K562 (cell line): ENCODE measurements at regions not wholly inside any gene's neighbourhood (a gene's known extent, or its start where the extent isn't known, plus 50 kb on each side); places are given as distances from the start of the nearest gene placed in this dataset.

ENCODE experiments used
- ATAC-seq: fragments of 200-7000 bp; cut with Tn5 transposase; 3 replicates; pipeline ENCODE4 v1.9.1; 2020; ENCODE audit warnings: moderate library complexity
- BruUV-seq: library from RNA; stranded (reverse); fragments of 400-500 nt; replicated peaks from 2 replicates; lab custom pipeline; 2021; lab: Mats Ljungman, UMichigan
- CTCF ChIA-PET: fragments of 300-600 bp; formaldehyde crosslinking; extraction: SDS; loops from one replicate; lab custom pipeline; 2021; ENCODE audit warnings: low intra/inter-chr PET ratio; lab: Yijun Ruan, JAX
- POLR2A ChIA-PET: fragments of 300-600, 350-650 bp; sonication (Branson Sonifier 250); formaldehyde crosslinking; extraction: SDS; loops from one replicate; lab custom pipeline; 2021; ENCODE audit warnings: antibody characterized with exemption, inconsistent platforms; lab: Yijun Ruan, JAX
- DNase-seq, 4 experiments: peaks; one replicate each; pipeline versions ENCODE4 v3.0.0 to v3.0.0-alpha.2; 2011 to 2018; ENCODE audit warnings: low spot score in 3 of 4, mixed read lengths in 3 of 4; ENCODE audit errors: extremely low read depth in 1 of 4
- FAIRE-seq: peaks from 2 replicates; lab custom pipeline; 2011; peaks lifted over from hg19 to GRCh38; lab: Jason Lieb, UNC
- H2AFZ ChIP-seq: 2 replicates; pipeline ENCODE4 v1.6.0; 2011; ENCODE audit warnings: low read depth, low read length, control low read depth, inconsistent platforms
- H3K27ac ChIP-seq: fragments of 200-600 bp; 3 replicates; pipeline ENCODE4 v1.8.0; 2011; ENCODE audit warnings: low read depth, mild to moderate bottlenecking, control low read depth, inconsistent platforms, low read length, moderate library complexity, mixed read lengths; ENCODE audit errors: extremely low read depth
- H3K27me3 ChIP-seq, 2 experiments: fragments of 300-600 bp in 1 of 2; 2 replicates in 1 of 2; 3 replicates in 1 of 2; pipeline versions ENCODE4 v1.6.0 to v1.8.0; 2011; ENCODE audit warnings: inconsistent platforms in 2 of 2, low read length in 2 of 2, mild to moderate bottlenecking in 1 of 2, mixed read lengths in 1 of 2, moderate library complexity in 1 of 2; ENCODE audit not compliant: control insufficient read depth in 2 of 2, insufficient read depth in 2 of 2
- H3K36me3 ChIP-seq: fragments of 300-600 bp; 3 replicates; pipeline ENCODE4 v1.8.0; 2011; ENCODE audit warnings: mild to moderate bottlenecking, low read length, inconsistent platforms; ENCODE audit not compliant: control insufficient read depth, insufficient read depth
- H3K4me1 ChIP-seq, 2 experiments: fragments of 200-600 bp in 1 of 2; replicated peaks in 1 of 2; 2 replicates in 1 of 2; 3 replicates in 1 of 2; pipeline versions ENCODE4 v1.5.1 to v1.8.0; 2011; ENCODE audit warnings: inconsistent platforms in 2 of 2, low read length in 2 of 2, mild to moderate bottlenecking in 1 of 2, mixed read lengths in 1 of 2, moderate library complexity in 1 of 2; ENCODE audit not compliant: control insufficient read depth in 2 of 2, insufficient read depth in 2 of 2
- H3K4me2 ChIP-seq: 2 replicates; pipeline ENCODE4 v1.6.1; 2011; ENCODE audit warnings: low read length, control low read depth, inconsistent platforms, mixed read lengths; ENCODE audit not compliant: insufficient read depth
- H3K4me3 ChIP-seq: fragments of 200-600 bp; sonication (generic), shearing (Covaris generic); 2 replicates; pipeline ENCODE4 v1.5.1; 2016; ENCODE audit warnings: control low read depth, inconsistent platforms
- H3K79me2 ChIP-seq: fragments of 200-600 bp; 3 replicates; pipeline ENCODE4 v1.8.0; 2011; ENCODE audit warnings: low read length, inconsistent platforms; ENCODE audit not compliant: control insufficient read depth, insufficient read depth
- H3K9ac ChIP-seq, 2 experiments: 2 replicates each; pipeline versions ENCODE4 v1.6.0 to v1.6.1; 2011; ENCODE audit warnings: low read depth in 2 of 2, low read length in 2 of 2, control low read depth in 1 of 2, inconsistent platforms in 1 of 2, mild to moderate bottlenecking in 1 of 2, mixed read lengths in 1 of 2; ENCODE audit not compliant: insufficient read depth in 1 of 2
- H3K9me1 ChIP-seq: one replicate; pipeline ENCODE4 v1.6.0; 2011; ENCODE audit warnings: inconsistent platforms, mild to moderate bottlenecking, low read length, moderate library complexity; ENCODE audit not compliant: control insufficient read depth, insufficient read depth
- H3K9me3 ChIP-seq: replicated peaks from 2 replicates; pipeline ENCODE4 v1.5.1; 2011; ENCODE audit warnings: low read depth, low read length, inconsistent platforms; ENCODE audit not compliant: control insufficient read depth, insufficient read depth
- H4K20me1 ChIP-seq: replicated peaks from 2 replicates; pipeline ENCODE4 v1.6.1; 2011; ENCODE audit warnings: low read length, inconsistent platforms, mixed read lengths; ENCODE audit not compliant: control insufficient read depth, insufficient read depth
- HDAC1 ChIP-seq, 2 experiments: fragments of 450-650 bp; IDR thresholded peaks; 2 replicates each; pipeline ENCODE4 v1.6.1; 2016 to 2017; ENCODE audit warnings: inconsistent platforms in 1 of 2, mild to moderate bottlenecking in 1 of 2, moderate library complexity in 1 of 2
- KLF13 ChIP-seq: fragments of 450-650 bp; IDR thresholded peaks from 2 replicates; pipeline ENCODE4 v1.6.1; 2016; ENCODE audit warnings: missing genetic modification characterization, low read depth, mild to moderate bottlenecking, missing compliant biosample characterization, moderate library complexity, borderline replicate concordance
- NONO ChIP-seq, 2 experiments: fragments of 200-400 bp in 1 of 2; fragments of 450-650 bp in 1 of 2; formaldehyde crosslinking in 1 of 2; IDR thresholded peaks; 2 replicates each; pipeline ENCODE4 v1.6.1; 2017; ENCODE audit warnings: low read depth in 2 of 2, mild to moderate bottlenecking in 2 of 2, moderate library complexity in 2 of 2, low read length in 1 of 2
- OTX1 ChIP-seq: fragments of 450-650 bp; formaldehyde crosslinking; IDR thresholded peaks from 2 replicates; pipeline ENCODE4 v1.4.0; 2022; ENCODE audit warnings: mild to moderate bottlenecking
- POLR2H ChIP-seq: IDR thresholded peaks from 2 replicates; pipeline ENCODE4 v1.6.1; 2016; ENCODE audit warnings: missing genetic modification characterization, low read depth, mild to moderate bottlenecking, control low read depth, missing compliant biosample characterization, moderate library complexity
- TAL1 ChIP-seq: fragments of 450-650 bp; IDR thresholded peaks from 2 replicates; pipeline ENCODE4 v1.6.1; 2016; ENCODE audit warnings: mild to moderate bottlenecking
- YY1 ChIP-seq, 3 experiments: IDR thresholded peaks; 2 replicates each; pipeline ENCODE4 v1.6.1; 2011; ENCODE audit warnings: low read length in 2 of 3, mild to moderate bottlenecking in 2 of 3, moderate library complexity in 2 of 3, borderline replicate concordance in 1 of 3, control low read depth in 1 of 3, low read depth in 1 of 3; ENCODE audit not compliant: insufficient read depth in 3 of 3, insufficient replicate concordance in 2 of 3, control insufficient read depth in 1 of 3, insufficient read length in 1 of 3; ENCODE audit errors: extremely low read depth in 1 of 3
- ZNF551 ChIP-seq: fragments of 250-450 bp; sonication (Bioruptor Pico); IDR thresholded peaks from 2 replicates; pipeline ENCODE4 v1.5.0; 2021; ENCODE audit warnings: mild to moderate bottlenecking, moderate library complexity
- ZNF717 ChIP-seq: fragments of 250-450 bp; sonication (Bioruptor Pico); IDR thresholded peaks from 2 replicates; pipeline ENCODE4 v1.5.0; 2021
- WGBS: fragments of 100-300 bp; shearing (Covaris generic); methylation state at CpG from one replicate; pipeline ENCODE4 v1.1.6; 2016; ENCODE audit warnings: low coverage, mixed read lengths; ENCODE audit not compliant: insufficient coverage; ENCODE audit errors: missing lambda C conversion rate; 5-methylcytosine and 5-hydroxymethylcytosine counted together
- in situ Hi-C: fragments of 300-500 bp; cut with MboI; formaldehyde crosslinking; loops from 4 replicates; pipeline ENCODE4 v1.15.0; 2018; ENCODE audit warnings: inconsistent platforms, mixed read lengths
- intact Hi-C: fragments of 100-400 bp; cut with micrococcal nuclease; formaldehyde crosslinking; loops from 2 replicates; pipeline ENCODE4 v1.14.2; 2022
- TF ChIP-seq, protein P1 (sequence below): fragments of 250-450 bp; sonication (Bioruptor Pico); IDR thresholded peaks from 2 replicates; pipeline ENCODE4 v1.4.0; 2020
- TF ChIP-seq, protein P2 (sequence below): fragments of 450-650 bp; formaldehyde crosslinking; IDR thresholded peaks from 2 replicates; pipeline ENCODE4 v1.4.0; 2022; ENCODE audit warnings: mild to moderate bottlenecking, moderate library complexity
- TF ChIP-seq, protein P3 (sequence below), 2 experiments: fragments of 450-650 bp; IDR thresholded peaks; 2 replicates each; pipeline ENCODE4 v1.6.1; 2018; ENCODE audit warnings: mild to moderate bottlenecking in 2 of 2, low read depth in 1 of 2; ENCODE audit not compliant: partially characterized antibody in 2 of 2

DNA sequence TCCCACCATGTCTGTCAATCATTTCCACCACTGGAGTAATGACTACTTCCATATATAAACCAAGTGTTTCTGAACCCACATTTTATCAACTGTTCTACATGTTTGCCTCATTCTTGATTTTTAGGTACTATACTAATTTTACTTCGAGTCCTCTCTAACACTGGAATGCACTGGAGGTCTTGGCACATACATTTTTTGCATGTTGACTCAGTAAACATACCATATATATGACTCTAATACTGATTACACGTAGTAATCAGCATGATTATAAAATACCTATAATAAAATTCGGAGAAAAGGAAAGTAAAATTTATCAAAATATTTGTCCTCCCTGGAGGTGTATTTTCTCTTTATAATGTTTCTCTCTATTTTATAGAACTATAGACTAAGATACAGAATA lies 621.7 kb upstream of the NUDT12 start:
- Histone ChIP-seq H3K4me1 (no peaks in the 10 kb centered on the region), H3K9me1 (no peaks in the 10 kb centered on the region), H3K4me2 (no peak overlapping the region), H3K9ac (no peak overlapping the region), H2AFZ (no peak overlapping the region), H3K27ac (no peak overlapping the region), H4K20me1 (no peaks in the 10 kb centered on the region), H3K79me2 (no peaks in the 10 kb centered on the region), H3K27me3 (no peaks in the 10 kb centered on the region), H3K36me3 (no peaks in the 10 kb centered on the region; the same call in 2 of the 3 replicates), H3K9me3 (no peaks in the 10 kb centered on the region), H3K4me3 (no peak overlapping the region)
- no TSS peak for BruUV-seq
- ATAC-seq (no peak), DNase-seq (no peak), FAIRE-seq (no peak)
- in situ Hi-C loops, result no loop called here
- 8% methylated on average over 3 of the region's 3 CpGs for WGBS
- intact Hi-C loops, result no loop called here
- ChIA-PET POLR2A (no interaction called here), CTCF (no interaction called here)
- no peak for TF ChIP-seq HDAC1 (IDR thresholded peaks at IDR 0.05)
- TF ChIP-seq ZNF551 (CRISPR knock-in tag), result no peak
- TF ChIP-seq, protein P1, sequence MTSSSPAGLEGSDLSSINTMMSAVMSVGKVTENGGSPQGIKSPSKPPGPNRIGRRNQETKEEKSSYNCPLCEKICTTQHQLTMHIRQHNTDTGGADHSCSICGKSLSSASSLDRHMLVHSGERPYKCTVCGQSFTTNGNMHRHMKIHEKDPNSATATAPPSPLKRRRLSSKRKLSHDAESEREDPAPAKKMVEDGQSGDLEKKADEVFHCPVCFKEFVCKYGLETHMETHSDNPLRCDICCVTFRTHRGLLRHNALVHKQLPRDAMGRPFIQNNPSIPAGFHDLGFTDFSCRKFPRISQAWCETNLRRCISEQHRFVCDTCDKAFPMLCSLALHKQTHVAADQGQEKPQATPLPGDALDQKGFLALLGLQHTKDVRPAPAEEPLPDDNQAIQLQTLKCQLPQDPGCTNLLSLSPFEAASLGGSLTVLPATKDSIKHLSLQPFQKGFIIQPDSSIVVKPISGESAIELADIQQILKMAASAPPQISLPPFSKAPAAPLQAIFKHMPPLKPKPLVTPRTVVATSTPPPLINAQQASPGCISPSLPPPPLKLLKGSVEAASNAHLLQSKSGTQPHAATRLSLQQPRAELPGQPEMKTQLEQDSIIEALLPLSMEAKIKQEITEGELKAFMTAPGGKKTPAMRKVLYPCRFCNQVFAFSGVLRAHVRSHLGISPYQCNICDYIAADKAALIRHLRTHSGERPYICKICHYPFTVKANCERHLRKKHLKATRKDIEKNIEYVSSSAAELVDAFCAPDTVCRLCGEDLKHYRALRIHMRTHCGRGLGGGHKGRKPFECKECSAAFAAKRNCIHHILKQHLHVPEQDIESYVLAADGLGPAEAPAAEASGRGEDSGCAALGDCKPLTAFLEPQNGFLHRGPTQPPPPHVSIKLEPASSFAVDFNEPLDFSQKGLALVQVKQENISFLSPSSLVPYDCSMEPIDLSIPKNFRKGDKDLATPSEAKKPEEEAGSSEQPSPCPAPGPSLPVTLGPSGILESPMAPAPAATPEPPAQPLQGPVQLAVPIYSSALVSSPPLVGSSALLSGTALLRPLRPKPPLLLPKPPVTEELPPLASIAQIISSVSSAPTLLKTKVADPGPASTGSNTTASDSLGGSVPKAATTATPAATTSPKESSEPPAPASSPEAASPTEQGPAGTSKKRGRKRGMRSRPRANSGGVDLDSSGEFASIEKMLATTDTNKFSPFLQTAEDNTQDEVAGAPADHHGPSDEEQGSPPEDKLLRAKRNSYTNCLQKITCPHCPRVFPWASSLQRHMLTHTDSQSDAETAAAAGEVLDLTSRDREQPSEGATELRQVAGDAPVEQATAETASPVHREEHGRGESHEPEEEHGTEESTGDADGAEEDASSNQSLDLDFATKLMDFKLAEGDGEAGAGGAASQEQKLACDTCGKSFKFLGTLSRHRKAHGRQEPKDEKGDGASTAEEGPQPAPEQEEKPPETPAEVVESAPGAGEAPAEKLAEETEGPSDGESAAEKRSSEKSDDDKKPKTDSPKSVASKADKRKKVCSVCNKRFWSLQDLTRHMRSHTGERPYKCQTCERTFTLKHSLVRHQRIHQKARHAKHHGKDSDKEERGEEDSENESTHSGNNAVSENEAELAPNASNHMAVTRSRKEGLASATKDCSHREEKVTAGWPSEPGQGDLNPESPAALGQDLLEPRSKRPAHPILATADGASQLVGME (CRISPR knock-in tag), result no peak
- TF ChIP-seq, protein P2, sequence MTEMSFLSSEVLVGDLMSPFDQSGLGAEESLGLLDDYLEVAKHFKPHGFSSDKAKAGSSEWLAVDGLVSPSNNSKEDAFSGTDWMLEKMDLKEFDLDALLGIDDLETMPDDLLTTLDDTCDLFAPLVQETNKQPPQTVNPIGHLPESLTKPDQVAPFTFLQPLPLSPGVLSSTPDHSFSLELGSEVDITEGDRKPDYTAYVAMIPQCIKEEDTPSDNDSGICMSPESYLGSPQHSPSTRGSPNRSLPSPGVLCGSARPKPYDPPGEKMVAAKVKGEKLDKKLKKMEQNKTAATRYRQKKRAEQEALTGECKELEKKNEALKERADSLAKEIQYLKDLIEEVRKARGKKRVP (CRISPR knock-in tag), result no peak
- no peak for TF ChIP-seq YY1 (IDR thresholded peaks at IDR 0.05; ENCODE audit: borderline replicate concordance in 1 of 3, control insufficient read depth in 1 of 3, extremely low read depth in 1 of 3, insufficient read depth in 3 of 3, insufficient read length in 1 of 3, insufficient replicate concordance in 2 of 3, low read depth in 1 of 3, low read length in 2 of 3)
- no peak for TF ChIP-seq TAL1
- TF ChIP-seq ZNF717 (CRISPR knock-in tag), result no peak
- no peak for TF ChIP-seq OTX1
- TF ChIP-seq KLF13 (tag), result no peak
- no peak for TF ChIP-seq NONO (IDR thresholded peaks at IDR 0.05; ENCODE audit: low read depth in 2 of 2, low read length in 1 of 2)
- TF ChIP-seq, protein P3, sequence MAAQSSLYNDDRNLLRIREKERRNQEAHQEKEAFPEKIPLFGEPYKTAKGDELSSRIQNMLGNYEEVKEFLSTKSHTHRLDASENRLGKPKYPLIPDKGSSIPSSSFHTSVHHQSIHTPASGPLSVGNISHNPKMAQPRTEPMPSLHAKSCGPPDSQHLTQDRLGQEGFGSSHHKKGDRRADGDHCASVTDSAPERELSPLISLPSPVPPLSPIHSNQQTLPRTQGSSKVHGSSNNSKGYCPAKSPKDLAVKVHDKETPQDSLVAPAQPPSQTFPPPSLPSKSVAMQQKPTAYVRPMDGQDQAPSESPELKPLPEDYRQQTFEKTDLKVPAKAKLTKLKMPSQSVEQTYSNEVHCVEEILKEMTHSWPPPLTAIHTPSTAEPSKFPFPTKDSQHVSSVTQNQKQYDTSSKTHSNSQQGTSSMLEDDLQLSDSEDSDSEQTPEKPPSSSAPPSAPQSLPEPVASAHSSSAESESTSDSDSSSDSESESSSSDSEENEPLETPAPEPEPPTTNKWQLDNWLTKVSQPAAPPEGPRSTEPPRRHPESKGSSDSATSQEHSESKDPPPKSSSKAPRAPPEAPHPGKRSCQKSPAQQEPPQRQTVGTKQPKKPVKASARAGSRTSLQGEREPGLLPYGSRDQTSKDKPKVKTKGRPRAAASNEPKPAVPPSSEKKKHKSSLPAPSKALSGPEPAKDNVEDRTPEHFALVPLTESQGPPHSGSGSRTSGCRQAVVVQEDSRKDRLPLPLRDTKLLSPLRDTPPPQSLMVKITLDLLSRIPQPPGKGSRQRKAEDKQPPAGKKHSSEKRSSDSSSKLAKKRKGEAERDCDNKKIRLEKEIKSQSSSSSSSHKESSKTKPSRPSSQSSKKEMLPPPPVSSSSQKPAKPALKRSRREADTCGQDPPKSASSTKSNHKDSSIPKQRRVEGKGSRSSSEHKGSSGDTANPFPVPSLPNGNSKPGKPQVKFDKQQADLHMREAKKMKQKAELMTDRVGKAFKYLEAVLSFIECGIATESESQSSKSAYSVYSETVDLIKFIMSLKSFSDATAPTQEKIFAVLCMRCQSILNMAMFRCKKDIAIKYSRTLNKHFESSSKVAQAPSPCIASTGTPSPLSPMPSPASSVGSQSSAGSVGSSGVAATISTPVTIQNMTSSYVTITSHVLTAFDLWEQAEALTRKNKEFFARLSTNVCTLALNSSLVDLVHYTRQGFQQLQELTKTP (IDR thresholded peaks at IDR 0.05; ENCODE audit: low read depth in 1 of 2, partially characterized antibody in 2 of 2), result no peak
- TF ChIP-seq POLR2H (tag), result no peak
